ENCODE measurements at regions not wholly inside any gene's neighbourhood (a gene's known extent, or its start where the extent isn't known, plus 50 kb on each side); places are given as distances from the start of the nearest gene placed in this dataset.

DNA sequence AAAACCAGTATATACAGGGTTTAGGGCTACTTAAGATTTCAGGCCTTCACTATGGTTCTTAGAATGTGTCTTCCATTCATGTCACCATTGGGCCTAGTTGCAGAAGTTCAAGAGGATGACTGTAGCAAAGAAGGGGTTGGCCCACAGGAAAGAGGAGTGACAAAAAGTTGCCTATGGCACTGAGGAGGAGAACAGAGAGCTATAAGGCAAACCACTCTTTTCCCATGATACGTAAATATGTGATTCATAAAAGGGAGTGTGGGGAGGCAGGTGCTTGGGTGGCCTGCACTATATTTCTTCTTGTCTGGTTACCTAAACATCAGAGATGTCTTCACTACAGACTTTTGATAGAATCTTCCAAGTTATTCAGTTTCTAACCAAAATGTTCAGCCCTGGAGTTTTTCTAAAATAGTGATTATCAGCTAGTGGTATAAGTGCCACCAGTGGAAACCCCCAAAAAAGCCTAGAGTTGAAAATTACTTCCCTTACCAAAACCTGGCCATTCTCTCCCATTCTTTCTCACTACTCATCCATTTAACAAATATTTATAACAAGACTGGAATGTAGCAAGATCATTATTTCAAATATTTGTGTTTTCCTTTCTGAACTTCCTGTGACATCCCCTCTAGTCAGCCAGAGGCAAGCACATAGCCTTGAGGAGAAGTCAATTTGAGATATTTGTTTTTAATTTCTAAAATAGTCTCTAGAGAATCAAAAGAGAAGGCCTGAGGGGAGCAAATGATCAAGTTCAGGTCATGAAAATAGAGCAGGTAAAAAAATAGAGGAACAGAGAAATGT lies 367.4 kb downstream of the EFNA5 start:
- no peak overlapping the region for H3K27ac ChIP-seq (ENCODE audit: low read length)
- ATAC-seq = no peak
- intact Hi-C loops (cut with micrococcal nuclease) = loop anchor here (10.0 kb wide), 1 partner anchor 371 kb away; the partner anchor contains the start of gene EFNA5
- Mint-ChIP-seq H3K4me3 (no peak overlapping the region), H3K36me3 (no peaks in the 10 kb centered on the region), H3K9me3 (no peaks in the 10 kb centered on the region), H3K27me3 (ENCODE audit: low read depth in 2 of 2) (no peaks in the 10 kb centered on the region), H3K27ac (no peak overlapping the region), H3K4me1 (peaks cover 8 to 14% of the 10 kb centered on the region in 2 donors)
- TF ChIP-seq, protein P1, sequence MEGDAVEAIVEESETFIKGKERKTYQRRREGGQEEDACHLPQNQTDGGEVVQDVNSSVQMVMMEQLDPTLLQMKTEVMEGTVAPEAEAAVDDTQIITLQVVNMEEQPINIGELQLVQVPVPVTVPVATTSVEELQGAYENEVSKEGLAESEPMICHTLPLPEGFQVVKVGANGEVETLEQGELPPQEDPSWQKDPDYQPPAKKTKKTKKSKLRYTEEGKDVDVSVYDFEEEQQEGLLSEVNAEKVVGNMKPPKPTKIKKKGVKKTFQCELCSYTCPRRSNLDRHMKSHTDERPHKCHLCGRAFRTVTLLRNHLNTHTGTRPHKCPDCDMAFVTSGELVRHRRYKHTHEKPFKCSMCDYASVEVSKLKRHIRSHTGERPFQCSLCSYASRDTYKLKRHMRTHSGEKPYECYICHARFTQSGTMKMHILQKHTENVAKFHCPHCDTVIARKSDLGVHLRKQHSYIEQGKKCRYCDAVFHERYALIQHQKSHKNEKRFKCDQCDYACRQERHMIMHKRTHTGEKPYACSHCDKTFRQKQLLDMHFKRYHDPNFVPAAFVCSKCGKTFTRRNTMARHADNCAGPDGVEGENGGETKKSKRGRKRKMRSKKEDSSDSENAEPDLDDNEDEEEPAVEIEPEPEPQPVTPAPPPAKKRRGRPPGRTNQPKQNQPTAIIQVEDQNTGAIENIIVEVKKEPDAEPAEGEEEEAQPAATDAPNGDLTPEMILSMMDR (IDR thresholded peaks at IDR 0.05) = no peak
- DNase-seq = no peak
- no peak overlapping the region for H3K4me3 ChIP-seq (ENCODE audit: low read length)
- 100% methylated on average over 1 of the region's 1 CpG for WGBS (ENCODE audit: insufficient coverage)
- H3K27me3 ChIP-seq (ENCODE audit: control insufficient read depth, insufficient read depth, low read length) = no peaks in the 10 kb centered on the region
- no peaks in the 10 kb centered on the region for H3K36me3 ChIP-seq (ENCODE audit: control insufficient read depth, insufficient read depth, low read length)
- no peaks in the 10 kb centered on the region for H3K9me3 ChIP-seq (ENCODE audit: control insufficient read depth, insufficient read depth, low read length)
- H3K4me1 ChIP-seq (ENCODE audit: control insufficient read depth, insufficient read depth, low read length) = no peaks in the 10 kb centered on the region

DNA sequence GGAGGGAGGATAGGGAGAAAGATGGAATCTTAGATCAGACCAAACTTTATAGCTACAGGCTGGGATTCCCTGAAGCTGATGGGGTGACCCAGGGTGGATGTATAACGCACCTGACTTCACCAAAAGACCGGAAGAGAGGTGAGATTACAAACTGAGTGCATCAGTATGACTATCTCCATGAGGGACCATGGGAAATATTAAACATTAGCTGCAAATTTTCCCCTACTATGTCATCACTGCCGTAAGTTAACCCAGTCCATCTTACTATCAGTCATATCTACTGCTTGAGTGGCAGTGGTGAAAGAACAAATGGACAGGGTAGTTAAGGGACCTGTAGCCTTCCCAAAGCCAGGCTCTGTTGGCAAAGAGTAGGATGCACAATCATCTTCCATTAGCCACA lies 368.3 kb downstream of the EFNA5 start:
- H3K36me3 Mint-ChIP-seq = no peaks in the 10 kb centered on the region
- ATAC-seq (no peak), DNase-seq (no peak)
- H3K36me3 ChIP-seq (ENCODE audit: control insufficient read depth, insufficient read depth, low read length) = no peaks in the 10 kb centered on the region
- H3K27me3 Mint-ChIP-seq (ENCODE audit: low read depth in 2 of 2) = no peaks in the 10 kb centered on the region
- no peaks in the 10 kb centered on the region for H3K9me3 ChIP-seq (ENCODE audit: control insufficient read depth, insufficient read depth, low read length)
- H3K4me1 Mint-ChIP-seq = peaks cover 18 to 23% of the 10 kb centered on the region in 2 donors
- no peak overlapping the region for H3K4me3 Mint-ChIP-seq
- WGBS (ENCODE audit: insufficient coverage) = 82% methylated on average over 2 of the region's 3 CpGs
- intact Hi-C loops (cut with micrococcal nuclease) = loop anchor here (10.0 kb wide), 1 partner anchor 372 kb away; the partner anchor contains the start of gene EFNA5
- no peaks in the 10 kb centered on the region for H3K9me3 Mint-ChIP-seq
- H3K27me3 ChIP-seq (ENCODE audit: control insufficient read depth, insufficient read depth, low read length) = no peaks in the 10 kb centered on the region
- TF ChIP-seq, protein P1 (IDR thresholded peaks at IDR 0.05) = no peak
- H3K4me1 ChIP-seq (ENCODE audit: control insufficient read depth, insufficient read depth, low read length) = no peaks in the 10 kb centered on the region
- H3K4me3 ChIP-seq (ENCODE audit: low read length) = no peak overlapping the region
- H3K27ac Mint-ChIP-seq = no peak overlapping the region
- no peak overlapping the region for H3K27ac ChIP-seq (ENCODE audit: low read length)

DNA sequence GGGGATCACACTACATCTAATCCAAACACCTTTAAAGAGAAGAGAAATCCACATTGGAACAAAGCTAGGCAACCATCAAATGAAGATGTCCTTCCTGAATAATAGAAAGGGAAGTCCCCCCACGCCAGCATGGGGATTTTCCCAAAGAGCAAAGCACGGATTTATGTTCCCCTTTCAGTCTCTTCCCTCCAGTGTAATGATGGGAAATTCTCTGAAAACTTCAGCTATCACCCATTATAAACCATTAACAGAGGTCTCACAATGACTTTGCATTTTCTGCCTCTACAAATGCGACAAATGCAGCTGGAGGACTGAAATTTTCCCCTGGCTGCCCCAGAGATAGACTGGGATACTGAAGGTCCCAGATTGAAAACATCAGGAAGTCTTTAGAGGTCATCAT lies 368.7 kb downstream of the EFNA5 start:
- DNase-seq (no peak), ATAC-seq (no peak)
- TF ChIP-seq, protein P1 (IDR thresholded peaks at IDR 0.05) = no peak
- no peaks in the 10 kb centered on the region for H3K4me1 ChIP-seq (ENCODE audit: control insufficient read depth, insufficient read depth, low read length)
- intact Hi-C loops (cut with micrococcal nuclease) = loop anchor here (10.0 kb wide), 1 partner anchor 373 kb away; the partner anchor contains the start of gene EFNA5
- H3K36me3 ChIP-seq (ENCODE audit: control insufficient read depth, insufficient read depth, low read length) = no peaks in the 10 kb centered on the region
- H3K4me1 Mint-ChIP-seq = peaks cover 22 to 27% of the 10 kb centered on the region in 2 donors
- H3K27ac Mint-ChIP-seq = no peak overlapping the region
- H3K27me3 ChIP-seq (ENCODE audit: control insufficient read depth, insufficient read depth, low read length) = no peaks in the 10 kb centered on the region
- 96% methylated on average over 1 of the region's 3 CpGs for WGBS (ENCODE audit: insufficient coverage)
- no peaks in the 10 kb centered on the region for H3K9me3 ChIP-seq (ENCODE audit: control insufficient read depth, insufficient read depth, low read length)
- no peaks in the 10 kb centered on the region for H3K9me3 Mint-ChIP-seq
- H3K4me3 Mint-ChIP-seq = no peak overlapping the region
- no peaks in the 10 kb centered on the region for H3K27me3 Mint-ChIP-seq (ENCODE audit: low read depth in 2 of 2)
- H3K27ac ChIP-seq (ENCODE audit: low read length) = no peak overlapping the region
- no peaks in the 10 kb centered on the region for H3K36me3 Mint-ChIP-seq
- no peak overlapping the region for H3K4me3 ChIP-seq (ENCODE audit: low read length)

Data from natural killer cell (primary cell).